Upper lobe of left lung (tissue), 4 donors: ENCODE measurements at regions not wholly inside any gene's neighbourhood (a gene's known extent, or its start where the extent isn't known, plus 50 kb on each side); places are given as distances from the start of the nearest gene placed in this dataset.

Source experiments
- CTCF ChIP-seq, 6 experiments: fragments of 450-650 bp in 4 of 6; fragments of 200-600 bp in 2 of 6; sonication (generic) in 2 of 6; IDR thresholded peaks; one replicate each; pipeline ENCODE4 v1.5.1; 2016 to 2019; ENCODE audit warnings: antibody characterized with exemption in 6 of 6
- EP300 ChIP-seq, 4 donors: sonication (generic); formaldehyde crosslinking; IDR thresholded peaks; one replicate each; pipeline ENCODE4 v1.5.1; 2017; ENCODE audit warnings: antibody characterized with exemption in 4 of 4, control low read depth in 2 of 4
- POLR2A ChIP-seq, 4 donors: fragments of 450-650 bp; IDR thresholded peaks; one replicate each; pipeline ENCODE4 v1.5.1; 2016 to 2017; ENCODE audit warnings: antibody characterized with exemption in 4 of 4, mild to moderate bottlenecking in 2 of 4
- POLR2AphosphoS5 ChIP-seq, 2 donors: sonication (generic); formaldehyde crosslinking; IDR thresholded peaks; one replicate each; pipeline ENCODE4 v1.5.1; 2017; ENCODE audit warnings: antibody characterized with exemption in 2 of 2

- no peak for TF ChIP-seq CTCF (IDR thresholded peaks at IDR 0.05)
- no peak for TF ChIP-seq POLR2A (IDR thresholded peaks at IDR 0.05)
- no peak for TF ChIP-seq EP300 (IDR thresholded peaks at IDR 0.05)
- TF ChIP-seq POLR2AphosphoS5 (IDR thresholded peaks at IDR 0.05) = no peak
Observed at GRCh38 chr15:56797720-56798275, 64.5 kb upstream of the ZNF280D start.
